Uterus (tissue), 2 donors: ENCODE measurements at regions not wholly inside any gene's neighbourhood (a gene's known extent, or its start where the extent isn't known, plus 50 kb on each side); places are given as distances from the start of the nearest gene placed in this dataset.

Experiments
- CTCF ChIP-seq, 4 experiments: fragments of 200-600 bp in 2 of 4; fragments of 450-650 bp in 2 of 4; sonication (generic) in 2 of 4; IDR thresholded peaks; one replicate each; pipeline ENCODE4 v1.5.1; 2016 to 2019; ENCODE audit warnings: antibody characterized with exemption in 4 of 4, mild to moderate bottlenecking in 2 of 4, moderate library complexity in 1 of 4
- POLR2A ChIP-seq, 2 donors: fragments of 450-650 bp; IDR thresholded peaks; one replicate each; pipeline ENCODE4 v1.6.1; 2016; ENCODE audit warnings: antibody characterized with exemption in 2 of 2, mild to moderate bottlenecking in 1 of 2, moderate library complexity in 1 of 2

DNA sequence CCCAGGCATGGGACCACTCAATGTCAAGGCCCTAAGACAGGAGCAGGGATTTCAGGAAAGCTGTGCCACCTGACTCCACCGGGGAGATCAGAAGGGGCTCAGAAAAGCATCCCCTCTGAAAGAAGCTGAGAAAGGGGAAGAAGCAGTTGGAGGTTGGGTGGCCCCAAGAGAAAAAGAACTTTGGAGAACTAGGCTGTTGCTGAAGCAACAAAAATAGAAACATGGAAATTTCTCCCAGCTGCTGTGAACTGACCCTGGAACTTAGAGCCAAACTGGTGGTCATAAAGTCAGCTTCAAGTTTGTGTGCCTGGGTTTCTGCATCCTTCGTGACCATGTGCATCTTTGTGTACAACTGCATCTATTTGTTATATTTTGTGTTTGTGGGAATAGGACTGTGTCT, 534.5 kb downstream of the MAFB start:
- TF ChIP-seq POLR2A (IDR thresholded peaks at IDR 0.05): no peak
- no peak for TF ChIP-seq CTCF (IDR thresholded peaks at IDR 0.05)
